Embryonic facial prominence (tissue), 1 donor: ENCODE measurements at regions not wholly inside any gene's neighbourhood (a gene's known extent, or its start where the extent isn't known, plus 50 kb on each side); places are given as distances from the start of the nearest gene placed in this dataset.

Experiments used
- DNase-seq: peaks from one replicate; pipeline ENCODE4 v3.0.0-alpha.2; 2016; ENCODE audit errors: extremely low spot score

DNA sequence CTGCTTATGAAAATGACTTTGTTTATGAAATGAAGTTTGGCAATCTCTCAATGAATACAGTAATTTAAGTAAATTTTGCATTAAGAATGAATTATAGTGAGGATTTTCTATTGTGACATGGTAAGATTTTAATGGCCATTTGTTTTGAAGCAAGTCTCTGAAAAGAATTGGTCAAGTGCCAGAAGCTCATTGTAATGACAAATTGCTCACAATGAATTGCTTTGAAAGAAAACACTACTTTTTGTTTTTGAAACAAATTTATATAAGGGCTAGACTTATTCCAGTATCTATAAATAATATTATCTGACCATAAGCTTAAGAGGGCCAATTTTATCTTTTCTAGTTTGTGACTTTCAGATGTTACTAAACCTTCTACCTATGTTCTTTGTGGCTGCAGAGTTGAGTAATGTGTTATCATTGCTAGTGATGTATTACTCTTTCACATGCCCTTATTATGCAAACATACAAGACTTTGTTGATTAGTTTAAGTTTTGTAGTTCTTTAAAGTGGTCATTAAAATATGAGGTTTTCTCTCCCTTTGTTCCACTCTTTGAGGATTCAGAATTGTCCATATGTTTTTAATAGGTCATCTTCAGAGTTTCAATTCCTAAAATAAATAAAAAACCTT lies 93.0 kb upstream of the ZNF608 start:
- no peak for DNase-seq

DNA sequence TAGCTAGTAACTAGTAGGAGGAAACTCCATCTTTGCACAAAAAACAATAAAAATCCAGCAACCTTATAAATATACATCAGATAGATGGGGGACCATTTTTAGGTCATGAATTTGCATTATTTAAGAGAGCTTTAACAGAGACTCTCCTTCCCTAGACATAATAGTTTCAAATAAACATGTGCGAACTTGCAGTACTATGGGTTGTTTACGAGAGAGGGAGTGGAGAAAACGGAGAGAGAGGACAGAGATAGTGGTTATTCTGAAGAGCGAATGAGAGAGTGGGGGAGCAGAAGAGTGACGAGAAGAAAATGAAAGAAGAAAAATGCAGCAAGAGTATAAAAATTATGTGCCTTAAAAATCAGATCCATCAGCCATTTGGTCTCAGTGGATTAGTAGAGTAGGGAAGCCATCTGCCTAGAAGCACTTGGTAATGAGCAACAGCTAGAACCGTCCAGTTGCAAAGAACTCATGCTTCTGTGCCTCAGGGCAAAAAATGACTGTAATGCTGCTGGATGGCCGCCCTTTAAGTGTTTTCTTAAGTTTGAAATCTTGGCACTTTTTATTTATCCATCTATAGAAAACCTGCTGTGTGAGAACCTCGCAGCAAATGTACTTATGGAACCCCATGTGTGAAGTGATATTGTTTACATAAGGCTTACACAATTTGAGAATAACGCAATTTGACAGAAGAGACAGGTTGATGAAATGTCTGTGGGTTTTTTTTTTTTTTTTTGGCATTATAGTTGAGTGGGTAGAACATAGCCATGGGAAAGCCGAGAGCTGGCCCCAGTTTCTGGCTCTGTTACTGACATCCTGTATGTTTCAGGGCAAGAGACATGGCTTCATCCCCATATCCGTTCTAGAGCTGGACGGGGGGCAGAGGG lies 95.6 kb upstream of the ZNF608 start:
- peak; percentile 18 for DNase-seq

GRCh38 chr5:124842725-124843595 lies 96.5 kb upstream of the ZNF608 start:
- DNase-seq: no peak

GRCh38 chr5:124843596-124843899 lies 97.1 kb upstream of the ZNF608 start:
- DNase-seq: peak; percentile 46

DNA sequence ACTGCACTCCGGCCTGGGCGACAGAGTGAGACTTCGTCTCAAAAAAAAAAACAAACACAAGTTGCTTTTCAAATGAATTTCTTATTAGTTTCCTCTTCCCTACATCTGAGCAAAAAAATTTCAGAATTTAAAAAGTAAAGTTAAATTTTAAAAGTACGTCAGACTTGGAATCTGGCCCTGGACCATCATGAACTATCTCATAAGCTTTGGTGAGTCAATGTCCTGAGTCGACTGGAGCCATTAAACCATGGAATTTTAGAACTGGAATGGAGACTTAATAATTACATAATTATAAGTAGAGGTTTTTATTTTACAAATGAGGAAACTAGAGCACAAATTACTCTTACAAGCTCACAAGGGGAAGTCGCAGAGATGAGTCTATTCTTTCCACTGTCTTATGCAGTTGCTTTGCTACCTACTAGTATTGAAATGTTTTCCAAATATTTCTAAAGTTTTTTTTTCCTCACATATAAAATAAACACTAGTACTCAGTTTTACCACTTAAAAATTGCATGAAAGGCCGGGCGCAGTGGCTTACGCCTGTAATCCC lies 98.0 kb upstream of the ZNF608 start:
- no peak for DNase-seq

DNA sequence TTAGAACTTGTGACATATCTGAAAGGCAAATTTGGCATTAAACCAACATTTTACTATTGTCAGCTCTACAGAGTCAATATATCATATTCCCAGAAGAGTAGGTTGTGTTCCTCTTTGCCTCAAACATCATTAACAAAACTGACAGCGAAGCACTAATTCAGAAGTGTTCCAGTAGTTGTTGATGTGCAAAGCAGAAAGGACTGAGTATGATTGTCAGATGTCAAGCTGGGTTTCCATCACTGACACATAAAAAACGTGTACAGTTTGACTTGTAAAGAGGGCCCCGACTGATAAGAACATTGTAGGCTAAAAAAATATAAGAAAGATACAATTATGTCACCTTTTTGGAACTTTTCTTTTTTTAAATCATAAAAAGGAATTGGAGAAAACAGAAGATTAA lies 101.5 kb upstream of the ZNF608 start:
- no peak for DNase-seq

DNA sequence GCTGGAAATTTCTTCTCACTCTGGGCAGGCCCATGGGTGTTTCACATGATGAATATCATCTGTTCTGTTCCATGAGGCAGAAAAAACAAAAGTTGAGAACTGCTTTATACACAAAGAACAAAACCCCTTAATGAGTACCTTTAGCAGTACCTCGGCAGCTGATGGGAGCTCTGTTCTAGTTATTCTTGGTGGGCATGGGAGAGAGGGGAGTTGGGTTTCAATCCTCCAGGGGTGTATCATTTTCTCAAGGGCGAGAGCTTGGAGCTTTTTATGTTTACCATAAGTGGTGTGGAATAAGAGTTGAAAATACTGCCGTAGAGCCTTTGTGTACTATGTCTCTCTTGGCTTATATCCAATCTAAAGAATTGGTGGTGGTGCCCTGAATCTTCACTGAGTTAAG lies 103.3 kb upstream of the ZNF608 start:
- no peak for DNase-seq

DNA sequence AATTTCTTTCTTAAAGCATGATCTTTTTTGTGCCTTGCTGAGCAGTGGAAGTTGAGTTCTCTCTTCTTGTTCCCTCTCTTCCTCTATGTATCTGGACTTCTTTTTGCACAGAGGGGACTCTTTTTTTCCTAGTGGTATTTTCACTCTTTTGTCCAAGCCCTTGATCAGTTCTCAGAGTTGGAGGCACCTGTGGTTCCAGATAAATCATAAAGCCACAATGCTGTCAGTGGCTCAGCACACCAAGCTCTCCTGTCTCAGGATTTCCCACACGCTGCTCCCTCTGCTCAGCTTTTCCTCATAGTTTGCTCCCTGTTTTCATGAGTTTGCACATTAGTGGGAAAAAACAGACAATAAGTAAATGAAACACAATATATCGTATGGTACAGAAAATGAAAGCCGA lies 110.3 kb upstream of the ZNF608 start:
- DNase-seq: no peak

DNA sequence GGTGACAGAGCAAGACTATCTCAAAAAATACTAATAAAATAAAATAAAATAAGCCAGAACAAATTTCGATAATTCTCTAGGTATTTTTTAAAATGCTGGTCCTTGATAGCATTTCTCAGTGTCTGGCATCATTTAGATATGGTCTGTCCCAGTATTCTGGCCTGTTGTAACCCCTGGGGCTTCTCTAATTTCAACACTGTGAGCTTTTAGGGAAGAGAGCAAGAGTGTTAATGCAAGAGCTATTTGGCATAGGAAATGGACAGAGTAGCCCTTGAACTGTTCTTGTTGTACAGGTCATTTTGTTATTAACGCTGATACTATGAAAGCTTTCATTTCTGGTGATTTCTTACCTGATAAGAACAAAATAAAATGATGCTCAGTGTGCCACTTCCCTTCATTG lies 112.2 kb upstream of the ZNF608 start:
- no peak for DNase-seq

DNA sequence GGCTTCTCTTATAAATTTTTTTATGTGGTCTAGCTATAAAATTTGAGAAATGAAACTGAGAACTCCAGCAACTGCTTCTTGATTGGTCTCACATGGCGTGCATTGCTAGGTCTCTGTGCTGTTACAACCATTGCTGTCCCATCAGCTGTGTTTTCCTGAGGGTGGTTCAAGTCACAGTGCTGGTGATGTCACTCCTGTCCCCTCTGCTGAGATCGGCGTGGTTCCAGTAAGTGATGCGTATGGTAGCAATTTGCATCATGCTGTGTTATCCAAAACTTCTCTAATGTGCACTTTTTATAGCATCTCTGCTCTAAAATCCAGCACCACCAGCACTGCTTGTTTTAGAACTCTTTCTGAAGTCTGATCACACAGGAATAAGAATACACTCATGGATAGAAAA lies 112.6 kb upstream of the ZNF608 start:
- no peak for DNase-seq

DNA sequence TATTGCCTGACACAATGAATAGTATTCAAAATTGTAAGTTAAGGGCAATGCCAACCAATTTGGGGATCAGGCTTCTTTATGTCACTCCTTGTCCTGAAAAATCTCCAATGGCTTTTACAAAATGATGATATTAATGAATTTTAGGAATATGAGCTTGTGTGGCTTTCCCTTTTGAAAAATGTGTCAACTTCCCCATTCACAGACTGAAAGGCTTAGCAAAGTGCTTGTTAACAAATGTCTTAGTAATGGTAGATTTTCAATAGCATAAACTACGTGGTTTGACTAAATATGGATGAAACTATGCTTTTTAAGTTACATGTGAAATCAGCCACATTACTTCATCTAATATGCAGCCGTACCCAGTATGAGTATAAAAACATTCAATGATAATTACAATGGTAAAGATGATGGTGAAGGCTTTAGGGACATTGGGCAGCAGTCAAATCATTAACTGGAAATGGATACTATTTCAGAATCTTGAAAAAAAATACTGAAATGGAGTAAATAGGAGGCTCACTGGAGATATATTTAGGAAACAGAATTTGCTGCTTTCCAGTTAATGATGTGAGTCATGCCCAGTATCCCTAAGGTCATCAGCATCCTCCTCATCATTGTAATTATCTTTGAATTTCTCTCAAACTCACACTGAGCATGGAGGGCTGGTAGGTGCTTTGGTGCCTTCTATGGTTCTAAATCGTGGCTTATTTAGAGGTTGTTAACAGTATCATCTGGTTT lies 113.3 kb upstream of the ZNF608 start:
- no peak for DNase-seq

- no peak for DNase-seq
Observed at GRCh38 chr5:124860291-124860655, 113.8 kb upstream of the ZNF608 start.

DNA sequence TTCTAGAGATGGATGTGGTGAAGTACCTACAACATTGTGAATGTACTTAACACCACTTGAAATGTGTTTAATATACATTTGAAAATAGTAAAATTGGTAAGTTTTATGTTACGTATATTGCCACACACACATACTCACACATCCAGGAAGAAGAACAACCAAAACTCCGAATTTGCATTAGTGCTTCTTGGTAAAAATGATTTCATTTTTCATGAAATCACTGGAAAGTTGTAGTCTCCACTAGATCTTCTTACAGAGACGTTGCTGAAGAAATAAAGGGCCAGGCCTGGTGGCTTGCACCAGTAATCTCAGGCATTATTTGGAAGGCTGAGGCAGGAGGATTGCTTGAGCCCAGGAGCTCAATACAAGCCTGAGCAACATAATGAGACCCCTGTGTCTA lies 118.6 kb upstream of the ZNF608 start:
- DNase-seq: no peak

GRCh38 chr5:124865603-124866354 lies 119.3 kb upstream of the ZNF608 start:
- no peak for DNase-seq

DNA sequence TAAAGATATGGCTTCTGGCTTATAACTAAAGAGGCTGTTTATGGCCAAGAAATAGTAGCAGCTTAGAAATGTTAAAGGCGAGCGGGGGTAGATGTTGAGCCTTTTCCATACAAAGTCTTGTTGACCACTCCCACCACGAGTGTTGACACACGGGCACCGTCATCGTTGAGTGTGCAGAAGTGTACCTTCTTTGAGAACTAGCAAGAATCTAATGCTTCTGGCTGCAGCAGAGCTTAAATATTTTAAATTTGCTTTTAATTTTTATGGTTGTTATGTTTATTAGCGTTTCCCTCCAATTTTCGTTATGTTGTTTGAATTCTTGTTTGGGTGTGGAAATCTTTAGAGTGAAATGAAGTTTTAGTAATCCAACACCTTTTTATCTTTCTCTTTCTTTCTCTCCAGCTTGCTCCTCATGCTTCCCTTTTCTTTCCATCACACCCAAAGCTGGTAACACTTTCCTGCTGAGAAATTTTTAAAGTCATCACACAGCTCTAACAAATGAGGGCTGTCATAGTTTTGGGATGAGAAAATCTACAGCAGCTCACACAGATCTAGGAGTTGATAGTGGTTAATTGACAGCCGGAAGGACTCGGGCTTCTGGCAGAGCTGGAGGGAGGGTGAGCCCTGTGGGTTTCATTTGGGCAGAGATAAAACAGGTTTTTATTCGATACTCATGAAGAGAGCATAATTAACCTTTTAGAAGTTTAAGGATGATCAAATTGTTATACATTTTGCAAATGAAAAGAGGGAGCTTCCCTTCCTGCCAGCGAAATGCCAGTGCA lies 120.1 kb upstream of the ZNF608 start:
- DNase-seq: no peak

GRCh38 chr5:124867137-124867704 lies 120.8 kb upstream of the ZNF608 start:
- no peak for DNase-seq

- no peak for DNase-seq
Observed at GRCh38 chr5:124868676-124869075, 122.2 kb upstream of the ZNF608 start.

GRCh38 chr5:124869426-124870033 lies 123.1 kb upstream of the ZNF608 start:
- no peak for DNase-seq

- no peak for DNase-seq
Observed at GRCh38 chr5:124870070-124870469, 123.6 kb upstream of the ZNF608 start.
